Loucy (cell line): ENCODE measurements at regions not wholly inside any gene's neighbourhood (a gene's known extent, or its start where the extent isn't known, plus 50 kb on each side); places are given as distances from the start of the nearest gene placed in this dataset.

Experiments used
- H2AFZ ChIP-seq: fragments of 200-600 bp; sonication (generic); 2 replicates; pipeline ENCODE4 v1.6.0; 2016; ENCODE audit warnings: antibody characterized with exemption, mild to moderate bottlenecking, low read length, moderate library complexity
- H3F3A ChIP-seq: fragments of 200-600 bp; 2 replicates; pipeline ENCODE4 v1.6.0; 2016; ENCODE audit warnings: antibody characterized with exemption, low read depth, mild to moderate bottlenecking
- H3K27me3 ChIP-seq: fragments of 200-600 bp; sonication (generic); 2 replicates; pipeline ENCODE4 v1.6.1; 2014; ENCODE audit warnings: low read length, mild to moderate bottlenecking; ENCODE audit not compliant: insufficient read depth, poor library complexity, severe bottlenecking
- H3K36me3 ChIP-seq: fragments of 200-600 bp; sonication (generic); 2 replicates; pipeline ENCODE4 v1.6.1; 2016; ENCODE audit warnings: low read length; ENCODE audit not compliant: insufficient read depth
- H3K4me1 ChIP-seq: fragments of 200-600 bp; sonication (generic); 2 replicates; pipeline ENCODE4 v1.5.1; 2014; ENCODE audit warnings: low read length, mild to moderate bottlenecking; ENCODE audit not compliant: insufficient read depth, poor library complexity, severe bottlenecking
- H3K4me2 ChIP-seq: fragments of 200-600 bp; sonication (generic); 2 replicates; pipeline ENCODE4 v1.6.0; 2014; ENCODE audit warnings: antibody characterized with exemption, low read length, low read depth, mild to moderate bottlenecking; ENCODE audit not compliant: poor library complexity, severe bottlenecking
- H3K4me3 ChIP-seq: fragments of 200-600 bp; sonication (generic); 2 replicates; pipeline ENCODE4 v1.5.1; 2014; ENCODE audit warnings: low read length, mild to moderate bottlenecking, mixed read lengths; ENCODE audit not compliant: poor library complexity, severe bottlenecking
- H3K79me2 ChIP-seq: fragments of 200-600 bp; sonication (generic); 2 replicates; pipeline ENCODE4 v1.6.1; 2014; ENCODE audit warnings: low read length; ENCODE audit not compliant: insufficient read depth
- H3K9ac ChIP-seq: fragments of 200-600 bp; sonication (generic); 2 replicates; pipeline ENCODE4 v1.6.0; 2014; ENCODE audit warnings: mild to moderate bottlenecking, low read depth, low read length, moderate library complexity; ENCODE audit not compliant: poor library complexity, severe bottlenecking
- H3K9me2 ChIP-seq: fragments of 200-600 bp; sonication (generic); replicated peaks from 2 replicates; pipeline ENCODE4 v1.6.1; 2016; ENCODE audit warnings: low read depth, low read length, mixed read lengths
- H3K9me3 ChIP-seq: fragments of 200-600 bp; sonication (generic); 2 replicates; pipeline ENCODE4 v1.6.1; 2014; ENCODE audit warnings: mild to moderate bottlenecking, antibody characterized with exemption, low read length, low read depth; ENCODE audit not compliant: insufficient read depth
- H4K20me1 ChIP-seq: fragments of 200-600 bp; sonication (generic); 2 replicates; pipeline ENCODE4 v1.6.0; 2014; ENCODE audit warnings: antibody characterized with exemption, low read length, mild to moderate bottlenecking; ENCODE audit not compliant: insufficient read depth, poor library complexity, severe bottlenecking
- EZH2phosphoT487 ChIP-seq: fragments of 200-600 bp; IDR thresholded peaks from 2 replicates; pipeline ENCODE4 v1.6.1; 2018; ENCODE audit warnings: antibody characterized with exemption, mild to moderate bottlenecking, moderate library complexity, borderline replicate concordance
- TF ChIP-seq, protein P1 (sequence below): fragments of 200-600 bp; sonication (generic); conservative IDR thresholded peaks from 2 replicates; pipeline ENCODE4 v1.5.1; 2014; ENCODE audit warnings: mild to moderate bottlenecking, antibody characterized with exemption, low read length

DNA sequence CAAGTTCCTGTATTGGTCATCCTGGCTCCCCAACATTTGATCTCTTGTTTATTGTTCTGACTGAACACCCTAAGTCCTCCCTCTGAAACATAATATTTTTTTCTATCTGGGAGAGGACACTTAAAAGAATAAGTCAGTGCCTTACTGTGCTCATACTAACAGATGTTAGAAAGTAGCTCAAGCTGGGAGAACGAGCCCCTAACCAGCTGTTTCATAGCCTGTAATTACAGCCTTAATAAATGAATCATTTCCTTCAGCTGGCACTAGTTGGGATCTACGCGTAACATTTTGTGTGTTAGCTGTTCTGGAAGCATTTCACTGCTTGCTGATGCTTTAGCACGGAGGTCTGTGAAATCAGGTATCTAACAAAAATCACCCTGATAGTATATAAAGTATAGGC, 345.9 kb upstream of the RIOK2 start:
- no peak overlapping the region for H2AFZ ChIP-seq
- H3K9ac ChIP-seq: no peak overlapping the region
- no peak overlapping the region for H3K4me3 ChIP-seq
- no peaks in the 10 kb centered on the region for H4K20me1 ChIP-seq
- H3K9me2 ChIP-seq: no peaks in the 10 kb centered on the region
- H3K27me3 ChIP-seq: no peaks in the 10 kb centered on the region
- H3K4me2 ChIP-seq: no peak overlapping the region
- no peaks in the 10 kb centered on the region for H3K79me2 ChIP-seq
- no peaks in the 10 kb centered on the region for H3F3A ChIP-seq
- no peaks in the 10 kb centered on the region for H3K4me1 ChIP-seq
- no peaks in the 10 kb centered on the region for H3K9me3 ChIP-seq
- no peak for TF ChIP-seq EZH2phosphoT487
- TF ChIP-seq, protein P1, sequence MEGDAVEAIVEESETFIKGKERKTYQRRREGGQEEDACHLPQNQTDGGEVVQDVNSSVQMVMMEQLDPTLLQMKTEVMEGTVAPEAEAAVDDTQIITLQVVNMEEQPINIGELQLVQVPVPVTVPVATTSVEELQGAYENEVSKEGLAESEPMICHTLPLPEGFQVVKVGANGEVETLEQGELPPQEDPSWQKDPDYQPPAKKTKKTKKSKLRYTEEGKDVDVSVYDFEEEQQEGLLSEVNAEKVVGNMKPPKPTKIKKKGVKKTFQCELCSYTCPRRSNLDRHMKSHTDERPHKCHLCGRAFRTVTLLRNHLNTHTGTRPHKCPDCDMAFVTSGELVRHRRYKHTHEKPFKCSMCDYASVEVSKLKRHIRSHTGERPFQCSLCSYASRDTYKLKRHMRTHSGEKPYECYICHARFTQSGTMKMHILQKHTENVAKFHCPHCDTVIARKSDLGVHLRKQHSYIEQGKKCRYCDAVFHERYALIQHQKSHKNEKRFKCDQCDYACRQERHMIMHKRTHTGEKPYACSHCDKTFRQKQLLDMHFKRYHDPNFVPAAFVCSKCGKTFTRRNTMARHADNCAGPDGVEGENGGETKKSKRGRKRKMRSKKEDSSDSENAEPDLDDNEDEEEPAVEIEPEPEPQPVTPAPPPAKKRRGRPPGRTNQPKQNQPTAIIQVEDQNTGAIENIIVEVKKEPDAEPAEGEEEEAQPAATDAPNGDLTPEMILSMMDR: no peak
- no peaks in the 10 kb centered on the region for H3K36me3 ChIP-seq

DNA sequence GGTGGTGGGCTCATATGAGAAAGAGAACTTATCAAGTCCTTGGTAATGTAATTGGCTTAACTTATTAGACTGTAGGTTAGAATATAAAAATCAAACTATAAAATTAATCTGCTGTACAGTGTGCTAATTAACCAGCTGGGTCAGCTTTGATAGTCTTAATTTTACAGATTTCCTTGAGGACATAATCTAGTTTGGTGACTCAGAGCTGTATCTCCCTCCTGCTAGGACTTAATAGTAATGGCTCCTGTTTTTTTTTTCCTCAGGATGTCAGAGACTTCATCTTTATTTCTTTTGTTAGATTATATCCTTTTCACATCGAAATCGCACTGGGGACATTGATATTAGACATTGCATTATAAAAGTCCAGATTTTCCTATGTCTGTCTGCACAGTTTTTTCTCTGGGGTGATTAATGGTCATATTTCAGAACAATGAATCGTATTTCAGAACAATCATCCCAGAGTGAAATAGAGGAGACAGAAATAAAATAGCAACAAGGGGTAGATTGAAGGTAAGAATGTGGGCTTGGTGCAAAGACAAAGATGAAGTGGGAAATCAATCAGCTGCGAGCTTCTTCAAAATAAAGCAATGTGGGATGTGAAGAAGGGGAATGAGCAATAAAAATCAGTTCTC, 346.4 kb upstream of the RIOK2 start:
- no peak overlapping the region for H2AFZ ChIP-seq
- no peak for TF ChIP-seq EZH2phosphoT487
- TF ChIP-seq, protein P1: no peak

DNA sequence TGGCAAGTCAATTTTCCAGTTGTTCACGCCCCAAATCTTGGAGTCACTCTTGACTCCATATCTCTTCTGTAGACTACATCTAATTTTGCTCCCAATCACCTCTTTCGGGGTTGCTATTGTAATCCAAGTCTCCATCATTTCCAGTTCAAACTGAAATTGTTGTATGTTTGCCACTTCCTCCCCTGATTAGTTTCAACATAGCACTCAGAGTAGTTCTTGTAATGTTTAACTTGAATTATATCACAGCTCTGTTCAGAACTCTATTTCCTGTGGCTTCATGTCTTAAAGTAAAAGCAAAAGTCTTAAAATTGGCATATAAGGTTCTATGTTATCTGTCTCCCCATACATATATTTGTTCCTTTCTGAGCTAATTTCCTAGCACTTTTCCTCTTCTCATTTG, 348.5 kb upstream of the RIOK2 start:
- H3K36me3 ChIP-seq: no peaks in the 10 kb centered on the region
- no peak overlapping the region for H3K4me2 ChIP-seq
- no peaks in the 10 kb centered on the region for H3K27me3 ChIP-seq
- H3F3A ChIP-seq: no peaks in the 10 kb centered on the region
- H3K9ac ChIP-seq: no peak overlapping the region
- H2AFZ ChIP-seq: no peak overlapping the region
- no peaks in the 10 kb centered on the region for H3K79me2 ChIP-seq
- H3K4me1 ChIP-seq: no peaks in the 10 kb centered on the region
- H3K9me3 ChIP-seq: no peaks in the 10 kb centered on the region
- TF ChIP-seq EZH2phosphoT487: no peak
- TF ChIP-seq, protein P1: no peak
- no peaks in the 10 kb centered on the region for H3K9me2 ChIP-seq
- H3K4me3 ChIP-seq: no peak overlapping the region
- H4K20me1 ChIP-seq: no peaks in the 10 kb centered on the region

More for the DNA sequence above, 346.4 kb upstream of the RIOK2 start:
- Histone ChIP-seq H3K79me2 (no peaks in the 10 kb centered on the region), H3K36me3 (no peaks in the 10 kb centered on the region), H3K9ac (no peak overlapping the region), H4K20me1 (no peaks in the 10 kb centered on the region), H3K4me2 (no peak overlapping the region), H3K9me2 (no peaks in the 10 kb centered on the region), H3K4me1 (no peaks in the 10 kb centered on the region), H3K27me3 (no peaks in the 10 kb centered on the region), H3F3A (no peaks in the 10 kb centered on the region), H3K9me3 (no peaks in the 10 kb centered on the region), H3K4me3 (no peak overlapping the region)
